ENCODE measurements at regions not wholly inside any gene's neighbourhood (a gene's known extent, or its start where the extent isn't known, plus 50 kb on each side); places are given as distances from the start of the nearest gene placed in this dataset.

- TF ChIP-seq CTCF (IDR thresholded peaks at IDR 0.05; ENCODE audit: borderline replicate concordance, extremely low read depth, low read length, poor library complexity, severe bottlenecking) (no peak), EZH2 (IDR thresholded peaks at IDR 0.05; ENCODE audit: borderline replicate concordance, low read depth, low read length, severe bottlenecking) (no peak)
Measured at GRCh38 chr1:5740865-5741860, 251.1 kb downstream of the NPHP4 start.
